Peyer's patch (tissue), 4 donors: ENCODE measurements at regions not wholly inside any gene's neighbourhood (a gene's known extent, or its start where the extent isn't known, plus 50 kb on each side); places are given as distances from the start of the nearest gene placed in this dataset.

Experiments used
- DNase-seq, 3 donors: peaks; one replicate each; pipeline ENCODE4 v3.0.0-alpha.2; 2017 to 2019
- H3K27ac ChIP-seq, 4 donors: fragments of 200-600 bp; sonication (generic); one replicate each; pipeline ENCODE4 v1.5.1; 2016 to 2019
- H3K27me3 ChIP-seq, 2 donors: fragments of 200-600 bp; sonication (generic); one replicate each; pipeline ENCODE4 v1.5.1; 2019
- H3K36me3 ChIP-seq, 3 donors: fragments of 200-600 bp; sonication (generic); one replicate each; pipeline ENCODE4 v1.5.1; 2016 to 2019
- H3K4me1 ChIP-seq, 4 donors: fragments of 200-600 bp; sonication (generic); one replicate each; pipeline ENCODE4 v1.5.1; 2016 to 2019
- H3K4me3 ChIP-seq, 4 donors: fragments of 200-600 bp; sonication (generic); 1 replicate in 3 of 4; 2 replicates in 1 of 4; pipeline ENCODE4 v1.5.1; 2016 to 2019; ENCODE audit warnings: mild to moderate bottlenecking in 1 of 4
- H3K9me3 ChIP-seq, 4 donors: fragments of 200-600 bp; sonication (generic); one replicate each; pipeline ENCODE4 v1.5.1; 2016 to 2019; ENCODE audit warnings: mild to moderate bottlenecking in 1 of 4
- POLR2A ChIP-seq, 2 donors: fragments of 450-650 bp; IDR thresholded peaks; one replicate each; pipeline ENCODE4 v1.5.1; 2017; ENCODE audit warnings: antibody characterized with exemption in 2 of 2, mild to moderate bottlenecking in 2 of 2, moderate library complexity in 2 of 2
- TF ChIP-seq, protein P1 (sequence below), 6 experiments: fragments of 450-650 bp in 4 of 6; fragments of 200-600 bp in 2 of 6; sonication (generic) in 1 of 6; IDR thresholded peaks; one replicate each; pipeline ENCODE4 v1.5.1; 2017 to 2019; ENCODE audit warnings: antibody characterized with exemption in 6 of 6, mild to moderate bottlenecking in 3 of 6, moderate library complexity in 1 of 6

DNA sequence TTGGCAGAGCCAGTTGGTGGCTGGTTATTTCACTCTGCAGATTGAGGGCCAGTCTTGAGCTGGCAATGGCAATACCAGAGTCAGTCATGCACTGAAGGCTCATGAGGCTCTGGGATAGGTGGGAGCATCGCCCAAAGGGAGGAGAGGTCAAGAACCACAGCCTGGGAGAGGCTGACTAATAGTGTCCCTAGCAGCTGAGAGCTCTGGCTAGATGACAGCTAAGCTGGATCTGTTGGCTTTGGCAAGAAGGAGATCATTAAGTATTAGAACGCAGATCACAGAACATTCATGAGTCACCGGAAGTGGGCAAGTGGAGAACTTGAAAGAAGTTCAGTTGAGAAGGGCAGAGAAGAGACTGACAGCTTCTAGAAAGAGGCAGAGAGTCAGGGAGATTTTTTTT lies 521.1 kb downstream of the NR2F2 start:
- H3K27ac ChIP-seq: no peak overlapping the region
- no peak for DNase-seq
- no peak overlapping the region for H3K4me3 ChIP-seq
- no peaks in the 10 kb centered on the region for H3K27me3 ChIP-seq
- no peaks in the 10 kb centered on the region for H3K4me1 ChIP-seq
- no peaks in the 10 kb centered on the region for H3K9me3 ChIP-seq
- TF ChIP-seq POLR2A (IDR thresholded peaks at IDR 0.05): no peak
- TF ChIP-seq, protein P1, sequence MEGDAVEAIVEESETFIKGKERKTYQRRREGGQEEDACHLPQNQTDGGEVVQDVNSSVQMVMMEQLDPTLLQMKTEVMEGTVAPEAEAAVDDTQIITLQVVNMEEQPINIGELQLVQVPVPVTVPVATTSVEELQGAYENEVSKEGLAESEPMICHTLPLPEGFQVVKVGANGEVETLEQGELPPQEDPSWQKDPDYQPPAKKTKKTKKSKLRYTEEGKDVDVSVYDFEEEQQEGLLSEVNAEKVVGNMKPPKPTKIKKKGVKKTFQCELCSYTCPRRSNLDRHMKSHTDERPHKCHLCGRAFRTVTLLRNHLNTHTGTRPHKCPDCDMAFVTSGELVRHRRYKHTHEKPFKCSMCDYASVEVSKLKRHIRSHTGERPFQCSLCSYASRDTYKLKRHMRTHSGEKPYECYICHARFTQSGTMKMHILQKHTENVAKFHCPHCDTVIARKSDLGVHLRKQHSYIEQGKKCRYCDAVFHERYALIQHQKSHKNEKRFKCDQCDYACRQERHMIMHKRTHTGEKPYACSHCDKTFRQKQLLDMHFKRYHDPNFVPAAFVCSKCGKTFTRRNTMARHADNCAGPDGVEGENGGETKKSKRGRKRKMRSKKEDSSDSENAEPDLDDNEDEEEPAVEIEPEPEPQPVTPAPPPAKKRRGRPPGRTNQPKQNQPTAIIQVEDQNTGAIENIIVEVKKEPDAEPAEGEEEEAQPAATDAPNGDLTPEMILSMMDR (IDR thresholded peaks at IDR 0.05): no peak
- no peaks in the 10 kb centered on the region for H3K36me3 ChIP-seq

DNA sequence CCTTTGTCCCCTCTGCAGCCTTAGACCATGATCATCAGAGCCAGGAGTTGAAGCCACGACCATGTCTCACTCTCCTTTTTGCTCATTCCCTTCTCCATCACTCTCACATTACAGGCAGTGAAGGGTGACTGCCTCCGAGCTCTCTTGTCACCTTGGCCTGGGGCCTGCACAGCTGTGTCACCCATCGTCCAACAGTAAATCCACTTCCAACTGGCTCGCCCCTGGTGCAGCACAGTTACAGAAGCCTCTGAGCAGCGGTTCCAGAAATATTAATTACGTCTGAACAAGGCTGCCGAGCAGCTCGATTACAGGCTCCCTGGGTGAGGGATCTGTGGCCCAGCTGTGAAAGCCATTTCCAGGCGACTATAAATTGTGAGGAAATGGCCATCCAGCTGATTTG lies 528.2 kb downstream of the NR2F2 start:
- H3K4me1 ChIP-seq: no peaks in the 10 kb centered on the region
- H3K27ac ChIP-seq: no peak overlapping the region
- no peaks in the 10 kb centered on the region for H3K9me3 ChIP-seq
- H3K36me3 ChIP-seq: no peaks in the 10 kb centered on the region
- no peak for DNase-seq
- no peak overlapping the region for H3K4me3 ChIP-seq
- H3K27me3 ChIP-seq: no peaks in the 10 kb centered on the region
- TF ChIP-seq, protein P1 (IDR thresholded peaks at IDR 0.05): no peak
- no peak for TF ChIP-seq POLR2A (IDR thresholded peaks at IDR 0.05)

DNA sequence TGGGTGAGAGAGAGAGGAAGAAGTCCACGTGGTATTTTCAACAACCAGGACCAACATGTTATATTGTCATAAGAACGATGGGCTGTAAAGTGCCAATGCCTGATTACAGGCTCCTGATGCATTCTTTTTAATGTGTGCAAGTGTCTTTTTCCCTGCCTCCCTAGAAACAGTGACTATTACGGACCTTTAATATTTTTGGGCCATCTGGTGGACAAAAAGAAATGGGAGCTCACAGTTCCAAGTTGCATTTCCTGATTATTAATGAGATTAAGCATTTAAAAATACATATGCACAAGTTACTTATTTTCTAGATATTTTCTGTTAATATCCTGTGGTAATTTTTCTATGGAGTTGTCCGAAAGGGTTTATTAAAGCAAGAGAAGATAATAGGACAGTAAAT lies 530.2 kb downstream of the NR2F2 start:
- Histone ChIP-seq H3K4me3 (no peak overlapping the region), H3K4me1 (no peaks in the 10 kb centered on the region), H3K27ac (no peak overlapping the region), H3K27me3 (no peaks in the 10 kb centered on the region), H3K9me3 (no peaks in the 10 kb centered on the region), H3K36me3 (no peaks in the 10 kb centered on the region)
- TF ChIP-seq, protein P1 (IDR thresholded peaks at IDR 0.05): no peak
- TF ChIP-seq POLR2A (IDR thresholded peaks at IDR 0.05): no peak
- no peak for DNase-seq

DNA sequence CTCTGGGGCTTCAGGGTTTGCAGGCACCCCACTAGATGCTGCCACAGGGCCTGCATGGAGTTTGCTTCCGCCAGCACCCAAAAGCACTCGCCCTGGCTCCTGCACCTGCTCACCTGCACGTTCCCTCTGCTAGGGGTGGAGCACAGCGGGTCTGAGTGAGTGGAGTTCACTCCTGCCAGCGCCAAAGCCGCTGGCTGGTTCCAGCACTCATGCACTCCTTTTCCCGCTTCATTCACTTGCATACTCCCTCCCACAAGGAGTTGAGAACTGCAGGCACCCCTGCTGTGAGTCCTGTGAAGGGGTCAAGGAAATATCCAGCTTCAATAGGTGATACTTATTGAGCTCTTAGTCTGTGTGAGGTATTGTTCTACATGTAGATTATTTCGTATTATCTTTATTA lies 537.5 kb downstream of the NR2F2 start:
- no peaks in the 10 kb centered on the region for H3K9me3 ChIP-seq
- no peak overlapping the region for H3K4me3 ChIP-seq
- no peak for DNase-seq
- no peaks in the 10 kb centered on the region for H3K36me3 ChIP-seq
- no peaks in the 10 kb centered on the region for H3K27me3 ChIP-seq
- H3K27ac ChIP-seq: no peak overlapping the region
- TF ChIP-seq, protein P1 (IDR thresholded peaks at IDR 0.05): no peak
- no peak for TF ChIP-seq POLR2A (IDR thresholded peaks at IDR 0.05)
- H3K4me1 ChIP-seq: no peaks in the 10 kb centered on the region

DNA sequence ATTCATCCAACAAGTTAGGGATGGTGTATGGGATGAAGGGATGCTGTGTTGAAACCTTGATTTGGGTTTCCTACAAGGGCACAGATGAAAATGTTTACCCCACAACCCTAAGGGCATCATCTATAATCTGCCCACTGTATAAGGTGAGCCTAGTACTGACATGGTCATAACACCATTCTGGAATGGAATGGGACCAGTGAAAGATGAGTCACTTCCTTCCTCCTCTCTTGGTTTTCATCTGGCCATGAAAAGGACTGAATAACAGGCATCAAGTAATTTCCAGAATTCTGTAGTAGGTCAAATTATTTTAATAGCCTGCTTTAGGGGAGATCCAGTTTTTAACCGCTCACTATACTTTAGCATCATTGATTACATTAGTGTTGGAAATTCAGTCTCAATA lies 538.6 kb downstream of the NR2F2 start:
- H3K4me3 ChIP-seq: no peak overlapping the region
- TF ChIP-seq POLR2A (IDR thresholded peaks at IDR 0.05): no peak
- TF ChIP-seq, protein P1 (IDR thresholded peaks at IDR 0.05): no peak
- DNase-seq: no peak
- H3K9me3 ChIP-seq: no peaks in the 10 kb centered on the region
- H3K36me3 ChIP-seq: no peaks in the 10 kb centered on the region
- H3K4me1 ChIP-seq: no peaks in the 10 kb centered on the region
- H3K27ac ChIP-seq: no peak overlapping the region
- H3K27me3 ChIP-seq: no peaks in the 10 kb centered on the region

DNA sequence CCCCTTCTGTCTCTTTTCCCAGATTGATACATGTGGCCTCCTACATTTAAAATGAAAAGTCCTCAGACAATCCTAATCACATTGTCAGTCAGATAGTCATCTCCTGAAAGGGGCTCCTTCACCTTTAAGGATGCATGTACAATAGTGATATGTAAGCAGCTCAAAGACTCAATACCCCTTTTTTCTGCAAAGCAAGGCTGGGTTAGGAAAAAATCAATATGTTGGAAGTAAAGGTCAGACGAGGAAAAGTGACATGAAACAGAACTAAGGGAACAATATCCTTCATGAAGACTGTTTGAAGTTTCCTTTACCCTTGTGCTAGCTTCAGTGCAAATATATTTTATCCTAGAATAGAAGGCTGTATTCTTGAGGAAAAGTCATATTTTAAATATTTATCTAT lies 539.3 kb downstream of the NR2F2 start:
- no peak for TF ChIP-seq POLR2A (IDR thresholded peaks at IDR 0.05)
- DNase-seq: no peak

More for the DNA sequence above, 539.3 kb downstream of the NR2F2 start:
- Histone ChIP-seq H3K9me3 (no peaks in the 10 kb centered on the region), H3K27me3 (no peaks in the 10 kb centered on the region), H3K27ac (no peak overlapping the region), H3K4me1 (no peaks in the 10 kb centered on the region), H3K36me3 (no peaks in the 10 kb centered on the region), H3K4me3 (no peak overlapping the region)
